ENCODE measurements at regions not wholly inside any gene's neighbourhood (a gene's known extent, or its start where the extent isn't known, plus 50 kb on each side); places are given as distances from the start of the nearest gene placed in this dataset.

DNA sequence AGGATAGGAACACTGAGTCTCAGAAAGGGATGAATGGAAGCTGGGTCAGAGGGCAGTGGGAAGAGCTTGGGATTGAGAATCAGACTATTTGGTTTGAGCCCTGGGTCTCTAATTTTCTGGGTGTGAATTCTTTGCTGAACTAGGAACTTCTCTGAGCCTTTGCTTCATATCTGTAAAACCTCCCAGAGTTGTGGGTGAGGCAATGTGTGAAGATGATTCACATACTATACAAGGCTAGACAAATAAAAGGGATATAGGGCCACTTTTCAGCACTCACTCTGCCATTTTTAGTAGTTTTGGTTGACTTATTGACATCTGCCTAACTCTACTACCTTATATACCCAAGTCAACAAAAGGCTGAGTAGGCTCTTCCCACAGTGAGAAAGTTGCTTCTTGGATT is 77.7 kb upstream of the JUN start:
- no peaks in the 10 kb centered on the region for H3K36me3 Mint-ChIP-seq (ENCODE audit: low read depth)
- no peaks in the 10 kb centered on the region for H3K27me3 ChIP-seq (ENCODE audit: control insufficient read depth, insufficient read depth, low read length, poor library complexity, severe bottlenecking)
- no peak overlapping the region for H3K4me3 ChIP-seq (ENCODE audit: low read length)
- no peaks in the 10 kb centered on the region for H3K36me3 ChIP-seq (ENCODE audit: control insufficient read depth, insufficient read depth, low read length)
- peaks cover 7% of the 10 kb centered on the region for H3K4me1 ChIP-seq (ENCODE audit: control insufficient read depth, insufficient read depth, low read length)
- H3K4me3 Mint-ChIP-seq = no peak overlapping the region
- no peak overlapping the region for H3K27ac Mint-ChIP-seq
- no peaks in the 10 kb centered on the region for H3K9me3 Mint-ChIP-seq
- H3K9ac ChIP-seq (ENCODE audit: extremely low read depth, low read length, poor library complexity, severe bottlenecking) = no peak overlapping the region
- H3K27me3 Mint-ChIP-seq (ENCODE audit: insufficient read depth) = peaks cover 7% of the 10 kb centered on the region
- H3K4me1 Mint-ChIP-seq = peaks cover 24% of the 10 kb centered on the region
- no peak overlapping the region for H3K27ac ChIP-seq (ENCODE audit: low read depth, low read length)
- H3K9me3 ChIP-seq (ENCODE audit: control insufficient read depth, low read length) = no peaks in the 10 kb centered on the region
- TF ChIP-seq, protein P1, sequence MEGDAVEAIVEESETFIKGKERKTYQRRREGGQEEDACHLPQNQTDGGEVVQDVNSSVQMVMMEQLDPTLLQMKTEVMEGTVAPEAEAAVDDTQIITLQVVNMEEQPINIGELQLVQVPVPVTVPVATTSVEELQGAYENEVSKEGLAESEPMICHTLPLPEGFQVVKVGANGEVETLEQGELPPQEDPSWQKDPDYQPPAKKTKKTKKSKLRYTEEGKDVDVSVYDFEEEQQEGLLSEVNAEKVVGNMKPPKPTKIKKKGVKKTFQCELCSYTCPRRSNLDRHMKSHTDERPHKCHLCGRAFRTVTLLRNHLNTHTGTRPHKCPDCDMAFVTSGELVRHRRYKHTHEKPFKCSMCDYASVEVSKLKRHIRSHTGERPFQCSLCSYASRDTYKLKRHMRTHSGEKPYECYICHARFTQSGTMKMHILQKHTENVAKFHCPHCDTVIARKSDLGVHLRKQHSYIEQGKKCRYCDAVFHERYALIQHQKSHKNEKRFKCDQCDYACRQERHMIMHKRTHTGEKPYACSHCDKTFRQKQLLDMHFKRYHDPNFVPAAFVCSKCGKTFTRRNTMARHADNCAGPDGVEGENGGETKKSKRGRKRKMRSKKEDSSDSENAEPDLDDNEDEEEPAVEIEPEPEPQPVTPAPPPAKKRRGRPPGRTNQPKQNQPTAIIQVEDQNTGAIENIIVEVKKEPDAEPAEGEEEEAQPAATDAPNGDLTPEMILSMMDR (conservative IDR thresholded peaks at IDR 0.05) = no peak
- no peak for DNase-seq

DNA sequence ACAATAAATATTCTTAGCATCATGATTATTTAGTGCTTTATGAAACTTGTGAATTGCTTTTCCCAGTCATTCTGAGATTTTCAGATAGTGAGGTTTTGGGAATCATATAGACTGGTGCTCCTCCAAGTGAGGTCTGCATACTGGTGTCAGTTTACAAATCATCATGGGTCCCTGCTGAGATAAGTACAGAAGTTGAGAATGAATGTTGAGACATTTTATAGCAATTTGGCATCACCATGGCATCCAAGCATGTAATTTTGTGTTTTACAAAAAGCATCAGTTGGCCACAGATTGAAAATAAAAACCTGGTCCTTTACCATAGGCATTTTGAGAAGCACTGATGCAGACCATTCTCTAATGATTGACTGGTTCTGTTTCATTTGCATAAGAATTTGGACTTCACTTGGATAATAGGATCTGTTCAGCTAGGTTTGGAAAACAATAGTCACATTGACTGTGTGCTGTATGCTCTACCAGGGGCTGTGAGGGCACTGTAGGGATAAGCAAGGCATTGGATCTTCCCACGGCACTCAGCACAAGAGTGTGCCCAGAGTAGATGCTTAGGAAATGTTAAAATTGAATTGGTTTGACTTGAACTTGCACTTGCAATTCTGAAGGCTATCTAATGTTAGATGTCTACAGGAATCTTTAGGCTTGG is 79.0 kb upstream of the JUN start:
- Histone ChIP-seq H3K27me3 (ENCODE audit: control insufficient read depth, insufficient read depth, low read length, poor library complexity, severe bottlenecking) (no peaks in the 10 kb centered on the region), H3K9me3 (ENCODE audit: control insufficient read depth, low read length) (no peaks in the 10 kb centered on the region), H3K36me3 (ENCODE audit: control insufficient read depth, insufficient read depth, low read length) (no peaks in the 10 kb centered on the region), H3K9ac (ENCODE audit: extremely low read depth, low read length, poor library complexity, severe bottlenecking) (no peak overlapping the region), H3K4me1 (ENCODE audit: control insufficient read depth, insufficient read depth, low read length) (peaks cover 7% of the 10 kb centered on the region), H3K27ac (ENCODE audit: low read depth, low read length) (no peak overlapping the region), H3K4me3 (ENCODE audit: low read length) (no peak overlapping the region)
- TF ChIP-seq, protein P1 (conservative IDR thresholded peaks at IDR 0.05) = no peak
- DNase-seq = no peak
- no peaks in the 10 kb centered on the region for H3K9me3 Mint-ChIP-seq
- no peaks in the 10 kb centered on the region for H3K36me3 Mint-ChIP-seq (ENCODE audit: low read depth)
- H3K27me3 Mint-ChIP-seq (ENCODE audit: insufficient read depth) = peaks cover 7% of the 10 kb centered on the region
- 56 to 96% methylated on average over 1 of the region's 1 CpG for WGBS, 2 experiments (ENCODE audit: insufficient coverage in 1 of 2, insufficient read length in 1 of 2)
- no peak overlapping the region for H3K27ac Mint-ChIP-seq
- peaks cover 24% of the 10 kb centered on the region for H3K4me1 Mint-ChIP-seq
- H3K4me3 Mint-ChIP-seq = no peak overlapping the region

DNA sequence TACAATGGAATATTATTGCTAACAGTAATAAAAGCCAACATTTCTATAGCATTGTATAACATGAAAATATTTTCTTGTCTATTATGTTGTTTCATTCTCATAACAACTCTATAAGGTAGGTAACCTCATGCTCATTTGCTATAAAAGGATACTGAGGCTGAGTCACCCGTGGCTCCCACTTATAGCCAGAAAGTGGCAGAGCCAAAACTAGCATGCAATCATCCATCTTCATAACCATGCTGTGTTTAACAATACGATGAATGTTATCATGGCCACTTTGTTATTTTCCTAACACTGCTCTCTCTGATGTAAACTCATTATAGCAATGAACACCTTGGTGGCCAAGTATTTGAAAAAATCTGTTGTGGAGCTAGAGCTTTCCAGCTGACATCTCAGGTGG is 80.8 kb upstream of the JUN start:
- Mint-ChIP-seq H3K27me3 (ENCODE audit: insufficient read depth) (peaks cover 7% of the 10 kb centered on the region), H3K4me1 (peaks cover 18% of the 10 kb centered on the region), H3K4me3 (no peak overlapping the region), H3K27ac (no peak overlapping the region), H3K36me3 (ENCODE audit: low read depth) (no peaks in the 10 kb centered on the region), H3K9me3 (no peaks in the 10 kb centered on the region)
- H3K36me3 ChIP-seq (ENCODE audit: control insufficient read depth, insufficient read depth, low read length) = no peaks in the 10 kb centered on the region
- no peak for DNase-seq
- H3K9me3 ChIP-seq (ENCODE audit: control insufficient read depth, low read length) = no peaks in the 10 kb centered on the region
- H3K27ac ChIP-seq (ENCODE audit: low read depth, low read length) = no peak overlapping the region
- WGBS, 2 experiments (ENCODE audit: insufficient coverage in 1 of 2, insufficient read length in 1 of 2) = 94 to 100% methylated on average over 2 of the region's 2 CpGs
- TF ChIP-seq, protein P1 (conservative IDR thresholded peaks at IDR 0.05) = no peak
- H3K4me3 ChIP-seq (ENCODE audit: low read length) = no peak overlapping the region
- peaks cover 9% of the 10 kb centered on the region for H3K4me1 ChIP-seq (ENCODE audit: control insufficient read depth, insufficient read depth, low read length)
- no peak overlapping the region for H3K9ac ChIP-seq (ENCODE audit: extremely low read depth, low read length, poor library complexity, severe bottlenecking)
- H3K27me3 ChIP-seq (ENCODE audit: control insufficient read depth, insufficient read depth, low read length, poor library complexity, severe bottlenecking) = no peaks in the 10 kb centered on the region

Measured in endodermal cell (in vitro differentiated cells).